GM21737 (cell line): ENCODE measurements at regions not wholly inside any gene's neighbourhood (a gene's known extent, or its start where the extent isn't known, plus 50 kb on each side); places are given as distances from the start of the nearest gene placed in this dataset.
"Not testable (repeated sequence)": the region's sequence is repeated elsewhere in the genome, so short reads cannot be mapped to it uniquely, and the experiment has no call there.

ENCODE experiments used
- ATAC-seq: cut with Tn5 transposase; IDR thresholded peaks from one replicate; pipeline ENCODE4 v1.9.1; 2021; ENCODE audit warnings: mild to moderate bottlenecking, moderate library complexity; ENCODE audit not compliant: unreplicated experiment

GRCh38 chrX:13188731-13189309, 131.0 kb downstream of the ATXN3L start:
- ATAC-seq, result no peak

GRCh38 chrX:13186643-13187042, 133.2 kb downstream of the ATXN3L start:
- not testable (repeated sequence) for ATAC-seq

GRCh38 chrX:13180807-13181206, 136.4 kb upstream of the FAM9C start:
- no peak for ATAC-seq

- no peak for ATAC-seq
Observed at GRCh38 chrX:13179586-13179985, 135.2 kb upstream of the FAM9C start.

- ATAC-seq, result no peak
Observed at GRCh38 chrX:13179100-13179499, 134.7 kb upstream of the FAM9C start.

GRCh38 chrX:13177921-13178566, 133.6 kb upstream of the FAM9C start:
- no peak for ATAC-seq

GRCh38 chrX:13175056-13175455, 130.6 kb upstream of the FAM9C start:
- ATAC-seq, result no peak

- ATAC-seq, result no peak
Observed at GRCh38 chrX:13170966-13171558, 126.6 kb upstream of the FAM9C start.

- ATAC-seq, result no peak
Observed at GRCh38 chrX:13169684-13170083, 125.3 kb upstream of the FAM9C start.

GRCh38 chrX:13168269-13168668, 123.8 kb upstream of the FAM9C start:
- ATAC-seq, result no peak

- no peak for ATAC-seq
Observed at GRCh38 chrX:13167481-13168231, 123.2 kb upstream of the FAM9C start.

- no peak for ATAC-seq
Observed at GRCh38 chrX:13165266-13166189, 121.1 kb upstream of the FAM9C start.

- no peak for ATAC-seq
Observed at GRCh38 chrX:13164611-13165010, 120.2 kb upstream of the FAM9C start.

- ATAC-seq, result no peak
Observed at GRCh38 chrX:13162772-13163410, 118.5 kb upstream of the FAM9C start.

GRCh38 chrX:13159886-13160285, 115.5 kb upstream of the FAM9C start:
- ATAC-seq, result no peak

- no peak for ATAC-seq
Observed at GRCh38 chrX:13158911-13159310, 114.5 kb upstream of the FAM9C start.

GRCh38 chrX:13155550-13155949, 111.1 kb upstream of the FAM9C start:
- ATAC-seq, result not testable (repeated sequence)

- no peak for ATAC-seq
Observed at GRCh38 chrX:13153796-13154195, 109.4 kb upstream of the FAM9C start.

- no peak for ATAC-seq
Observed at GRCh38 chrX:13152518-13153185, 108.2 kb upstream of the FAM9C start.
